ENCODE measurements at regions not wholly inside any gene's neighbourhood (a gene's known extent, or its start where the extent isn't known, plus 50 kb on each side); places are given as distances from the start of the nearest gene placed in this dataset.

GRCh38 chr3:26084629-26085028 is 294.7 kb downstream of the OXSM start:
- TF ChIP-seq, protein P1, sequence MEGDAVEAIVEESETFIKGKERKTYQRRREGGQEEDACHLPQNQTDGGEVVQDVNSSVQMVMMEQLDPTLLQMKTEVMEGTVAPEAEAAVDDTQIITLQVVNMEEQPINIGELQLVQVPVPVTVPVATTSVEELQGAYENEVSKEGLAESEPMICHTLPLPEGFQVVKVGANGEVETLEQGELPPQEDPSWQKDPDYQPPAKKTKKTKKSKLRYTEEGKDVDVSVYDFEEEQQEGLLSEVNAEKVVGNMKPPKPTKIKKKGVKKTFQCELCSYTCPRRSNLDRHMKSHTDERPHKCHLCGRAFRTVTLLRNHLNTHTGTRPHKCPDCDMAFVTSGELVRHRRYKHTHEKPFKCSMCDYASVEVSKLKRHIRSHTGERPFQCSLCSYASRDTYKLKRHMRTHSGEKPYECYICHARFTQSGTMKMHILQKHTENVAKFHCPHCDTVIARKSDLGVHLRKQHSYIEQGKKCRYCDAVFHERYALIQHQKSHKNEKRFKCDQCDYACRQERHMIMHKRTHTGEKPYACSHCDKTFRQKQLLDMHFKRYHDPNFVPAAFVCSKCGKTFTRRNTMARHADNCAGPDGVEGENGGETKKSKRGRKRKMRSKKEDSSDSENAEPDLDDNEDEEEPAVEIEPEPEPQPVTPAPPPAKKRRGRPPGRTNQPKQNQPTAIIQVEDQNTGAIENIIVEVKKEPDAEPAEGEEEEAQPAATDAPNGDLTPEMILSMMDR (IDR thresholded peaks at IDR 0.05), result no peak
- no peak for TF ChIP-seq POLR2AphosphoS5 (IDR thresholded peaks at IDR 0.05; ENCODE audit: insufficient read depth in 1 of 2, low read depth in 1 of 2)
- TF ChIP-seq POLR2A (IDR thresholded peaks at IDR 0.05), result no peak

Data from vagina (tissue), 2 donors.